Fibroblast of mammary gland (primary cell): ENCODE measurements at regions not wholly inside any gene's neighbourhood (a gene's known extent, or its start where the extent isn't known, plus 50 kb on each side); places are given as distances from the start of the nearest gene placed in this dataset.

Source experiments
- DNase-seq: peaks from one replicate; pipeline ENCODE4 v3.0.0-alpha.2; 2010; ENCODE audit warnings: low read depth
- H3K4me3 ChIP-seq: 2 replicates; pipeline ENCODE4 v1.5.1; 2011; ENCODE audit warnings: low read depth, mild to moderate bottlenecking, low read length, moderate library complexity; ENCODE audit not compliant: control insufficient read depth
- TF ChIP-seq, protein P1 (sequence below): conservative IDR thresholded peaks from 2 replicates; pipeline ENCODE4 v1.5.1; 2011; ENCODE audit warnings: low read depth, low read length, inconsistent platforms; ENCODE audit not compliant: control insufficient read depth, insufficient read depth

DNA sequence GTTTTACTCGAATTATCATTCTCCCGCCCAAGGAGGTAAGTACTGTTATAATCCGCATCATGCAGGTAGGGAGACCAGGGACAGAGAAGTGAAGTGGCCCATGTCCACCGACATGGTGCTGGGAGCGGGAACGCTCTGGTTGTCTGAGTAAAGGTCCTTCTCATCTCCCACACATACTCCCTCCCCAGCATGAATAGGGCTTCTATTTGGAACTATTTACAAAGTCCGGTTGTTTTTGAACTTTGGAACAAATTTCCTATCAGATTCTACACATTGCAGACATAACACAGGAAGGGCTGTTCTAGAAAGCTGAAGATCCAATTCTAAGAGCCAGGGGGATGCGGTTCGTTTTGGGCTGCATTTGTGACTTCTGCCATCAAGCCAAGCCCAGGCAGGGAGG, 94.8 kb upstream of the TLE3 start:
- DNase-seq = no peak
- no peak overlapping the region for H3K4me3 ChIP-seq
- TF ChIP-seq, protein P1, sequence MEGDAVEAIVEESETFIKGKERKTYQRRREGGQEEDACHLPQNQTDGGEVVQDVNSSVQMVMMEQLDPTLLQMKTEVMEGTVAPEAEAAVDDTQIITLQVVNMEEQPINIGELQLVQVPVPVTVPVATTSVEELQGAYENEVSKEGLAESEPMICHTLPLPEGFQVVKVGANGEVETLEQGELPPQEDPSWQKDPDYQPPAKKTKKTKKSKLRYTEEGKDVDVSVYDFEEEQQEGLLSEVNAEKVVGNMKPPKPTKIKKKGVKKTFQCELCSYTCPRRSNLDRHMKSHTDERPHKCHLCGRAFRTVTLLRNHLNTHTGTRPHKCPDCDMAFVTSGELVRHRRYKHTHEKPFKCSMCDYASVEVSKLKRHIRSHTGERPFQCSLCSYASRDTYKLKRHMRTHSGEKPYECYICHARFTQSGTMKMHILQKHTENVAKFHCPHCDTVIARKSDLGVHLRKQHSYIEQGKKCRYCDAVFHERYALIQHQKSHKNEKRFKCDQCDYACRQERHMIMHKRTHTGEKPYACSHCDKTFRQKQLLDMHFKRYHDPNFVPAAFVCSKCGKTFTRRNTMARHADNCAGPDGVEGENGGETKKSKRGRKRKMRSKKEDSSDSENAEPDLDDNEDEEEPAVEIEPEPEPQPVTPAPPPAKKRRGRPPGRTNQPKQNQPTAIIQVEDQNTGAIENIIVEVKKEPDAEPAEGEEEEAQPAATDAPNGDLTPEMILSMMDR = no peak

DNA sequence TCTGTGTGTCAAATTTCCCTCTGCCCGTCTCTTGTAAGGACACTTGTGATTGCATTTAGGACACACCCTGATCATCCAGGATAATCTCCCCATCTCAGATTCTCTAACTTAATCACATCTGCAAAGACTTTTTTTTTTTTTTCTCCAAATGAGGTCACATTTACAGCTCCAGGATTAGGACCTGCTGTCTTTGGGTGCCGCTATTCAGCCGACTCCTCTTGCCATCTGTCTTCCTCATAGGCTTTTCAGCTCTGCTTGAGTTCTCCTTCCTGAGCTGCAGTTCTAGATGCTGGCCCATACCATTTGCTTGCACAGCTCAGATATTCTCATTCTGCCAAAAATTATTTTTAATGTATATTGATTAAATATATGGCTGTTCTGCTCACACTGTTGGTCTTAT, 94.3 kb upstream of the TLE3 start:
- no peak overlapping the region for H3K4me3 ChIP-seq
- TF ChIP-seq, protein P1 = no peak
- DNase-seq = no peak

DNA sequence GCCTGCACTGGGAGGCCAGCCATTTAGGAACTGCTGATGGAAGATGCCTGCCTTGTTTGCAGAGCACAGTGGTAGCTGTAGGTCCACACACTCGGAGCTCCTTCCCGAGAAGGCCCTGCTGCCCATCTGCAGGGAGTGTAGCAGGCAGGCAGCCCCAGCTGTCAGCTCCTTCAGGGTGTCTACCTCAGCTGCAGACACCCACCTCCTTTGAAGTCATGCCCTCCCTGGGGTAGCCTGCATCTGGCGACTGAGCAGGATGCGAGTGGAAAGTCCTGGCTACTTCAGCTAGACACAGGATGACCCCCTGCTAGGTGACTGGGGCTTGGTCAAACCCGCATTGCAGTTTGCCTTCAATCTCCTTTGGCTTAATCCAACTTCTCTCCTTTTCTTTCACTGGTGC, 93.2 kb upstream of the TLE3 start:
- DNase-seq = no peak
- TF ChIP-seq, protein P1 = no peak
- no peak overlapping the region for H3K4me3 ChIP-seq

DNA sequence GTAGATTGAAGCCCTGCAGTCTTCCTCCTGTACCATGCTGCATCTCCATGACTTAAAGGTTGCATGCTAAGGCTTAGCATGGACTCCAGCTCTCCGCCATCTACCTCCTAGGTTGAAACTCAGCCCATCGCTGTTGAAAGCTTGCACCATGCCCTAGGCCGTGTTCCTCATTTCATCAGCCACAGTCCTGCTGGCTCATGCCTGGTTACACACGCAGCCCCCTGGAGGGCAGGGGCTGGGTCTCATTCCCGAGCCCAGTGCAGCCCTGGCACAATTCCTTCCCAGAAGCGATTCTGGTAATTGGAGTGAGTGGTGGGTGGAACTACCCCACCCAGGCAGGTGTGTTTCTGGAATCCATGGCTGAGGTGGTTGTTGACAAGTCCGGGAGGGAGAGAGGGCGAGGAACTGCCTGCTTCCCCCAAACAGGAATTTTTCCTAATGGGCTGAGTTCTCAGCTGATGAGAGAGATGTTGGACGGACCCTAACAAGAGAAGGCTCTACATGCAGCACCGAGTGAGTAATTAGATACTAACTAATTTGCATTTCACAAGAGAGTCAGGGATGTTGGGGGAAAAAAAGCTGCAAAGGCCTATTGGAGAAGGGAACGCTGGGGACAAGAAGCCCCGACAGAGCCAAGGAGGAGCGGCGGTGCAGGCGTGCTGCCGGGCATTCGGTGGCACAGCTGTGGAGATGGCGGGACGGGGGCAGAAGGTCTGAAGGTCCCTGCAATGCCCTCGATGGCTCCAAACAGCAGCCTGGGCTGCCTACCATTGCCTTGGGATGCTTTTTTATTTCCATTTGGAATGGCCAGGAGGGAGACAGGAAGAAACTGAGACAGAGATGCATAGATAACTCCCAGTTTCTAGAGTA, 92.3 kb upstream of the TLE3 start:
- no peak for DNase-seq
- H3K4me3 ChIP-seq = no peak overlapping the region
- TF ChIP-seq, protein P1 = no peak

DNA sequence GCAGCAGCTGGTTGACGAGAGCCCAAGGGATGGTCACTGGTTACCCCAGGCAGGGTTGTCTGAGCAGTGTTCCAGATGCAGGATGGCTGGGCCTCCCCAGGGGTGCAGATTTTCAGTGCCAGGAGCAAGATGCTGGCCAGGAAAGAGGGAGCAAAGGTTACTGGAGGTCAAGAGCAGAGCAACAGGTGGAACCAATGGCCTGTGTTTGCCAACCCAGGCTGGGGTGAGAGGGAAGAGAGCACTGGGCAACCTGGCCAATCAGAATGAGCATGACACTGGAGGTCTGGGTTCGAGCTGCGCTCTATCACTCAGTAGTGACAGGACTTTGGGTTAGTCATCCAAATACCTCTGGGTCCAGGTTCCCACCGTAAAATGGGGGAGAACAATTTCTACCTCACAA, 90.6 kb upstream of the TLE3 start:
- DNase-seq = no peak
- no peak overlapping the region for H3K4me3 ChIP-seq
- TF ChIP-seq, protein P1 = no peak

DNA sequence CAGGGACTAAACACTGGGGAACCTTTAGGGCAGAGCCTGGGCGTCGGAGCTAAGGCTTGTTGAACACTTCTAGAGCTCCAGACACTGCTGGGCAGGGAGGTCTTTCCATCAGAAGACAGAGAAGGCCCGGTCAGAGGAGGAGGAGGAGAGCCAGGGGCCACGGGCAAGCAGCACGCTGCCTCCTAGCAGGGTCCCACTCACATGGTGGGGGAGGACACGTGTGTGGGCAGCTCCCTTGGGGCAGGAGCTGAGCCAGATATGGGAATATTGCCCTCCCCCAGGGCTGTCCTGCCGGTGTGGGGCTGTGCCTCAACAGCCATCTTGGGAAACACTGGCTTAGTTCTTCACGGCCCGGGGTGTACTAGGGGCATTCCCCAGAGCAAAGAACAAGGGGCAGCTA, 89.6 kb upstream of the TLE3 start:
- DNase-seq = no peak
- TF ChIP-seq, protein P1 = no peak
- H3K4me3 ChIP-seq = no peak overlapping the region
